HEK293 (cell line): ENCODE measurements at regions not wholly inside any gene's neighbourhood (a gene's known extent, or its start where the extent isn't known, plus 50 kb on each side); places are given as distances from the start of the nearest gene placed in this dataset.

Source experiments
- CTCF ChIA-PET: fragments of 350-600 bp; formaldehyde crosslinking; extraction: SDS; loops from one replicate; lab custom pipeline; 2021; ENCODE audit warnings: antibody characterized with exemption; lab: Yijun Ruan, JAX
- POLR2A ChIA-PET: fragments of 300-600 bp; formaldehyde crosslinking; extraction: SDS; loops from one replicate; lab custom pipeline; 2020; ENCODE audit warnings: antibody characterized with exemption, inconsistent platforms; lab: Yijun Ruan, JAX
- H3K27ac ChIP-seq: fragments of 200-500 bp; sonication (Bioruptor generic); 2 replicates; pipeline ENCODE4 v1.5.1; 2014; ENCODE audit warnings: low read depth, low read length, control low read depth, inconsistent platforms; ENCODE audit errors: extremely low read depth
- H3K36me3 ChIP-seq, 2 experiments: fragments of 200-500 bp in 1 of 2; sonication (Bioruptor generic) in 1 of 2; 1 replicate in 1 of 2; 2 replicates in 1 of 2; pipeline ENCODE4 v1.5.1; 2014 to 2017; ENCODE audit warnings: inconsistent platforms in 2 of 2, low read length in 2 of 2; ENCODE audit not compliant: control insufficient read depth in 2 of 2, insufficient read depth in 1 of 2
- H3K4me1 ChIP-seq: fragments of 200-500 bp; sonication (Bioruptor generic); 2 replicates; pipeline ENCODE4 v1.5.1; 2014; ENCODE audit warnings: mild to moderate bottlenecking, low read length, inconsistent platforms; ENCODE audit not compliant: control insufficient read depth, insufficient read depth
- H3K4me3 ChIP-seq: 2 replicates; pipeline ENCODE4 v1.5.1; 2011; ENCODE audit warnings: low read depth, mild to moderate bottlenecking, control low read depth, low read length, moderate library complexity
- H3K9me3 ChIP-seq: fragments of 200-500 bp; sonication (Bioruptor generic); 2 replicates; pipeline ENCODE4 v1.5.1; 2014; ENCODE audit warnings: low read depth, low read length, inconsistent platforms; ENCODE audit not compliant: control insufficient read depth, insufficient read depth
- GLI4 ChIP-seq: fragments of 450-650 bp; formaldehyde crosslinking; IDR thresholded peaks from 2 replicates; pipeline ENCODE4 v1.5.1; 2016; ENCODE audit warnings: missing biosample characterization, missing genetic modification characterization
- KLF1 ChIP-seq: fragments of 450-650 bp; formaldehyde crosslinking; IDR thresholded peaks from 2 replicates; pipeline ENCODE4 v1.5.1; 2016; ENCODE audit warnings: missing biosample characterization, missing genetic modification characterization
- SALL2 ChIP-seq: fragments of 450-650 bp; formaldehyde crosslinking; IDR thresholded peaks from 2 replicates; pipeline ENCODE4 v1.5.0; 2017; ENCODE audit warnings: missing biosample characterization, mild to moderate bottlenecking, missing genetic modification characterization, borderline replicate concordance
- SCRT1 ChIP-seq: fragments of 450-650 bp; formaldehyde crosslinking; IDR thresholded peaks from 2 replicates; pipeline ENCODE4 v1.5.1; 2016; ENCODE audit warnings: missing biosample characterization, missing genetic modification characterization, borderline replicate concordance
- SP2 ChIP-seq: fragments of 450-650 bp; formaldehyde crosslinking; IDR thresholded peaks from 2 replicates; pipeline ENCODE4 v1.5.1; 2016; ENCODE audit warnings: missing biosample characterization, missing genetic modification characterization
- TCF7L2 ChIP-seq: IDR thresholded peaks from 2 replicates; pipeline ENCODE4 v1.6.1; 2011; ENCODE audit warnings: low read depth, mild to moderate bottlenecking, inconsistent platforms, low read length, moderate library complexity, borderline replicate concordance
- YY1 ChIP-seq: fragments of 450-650 bp; formaldehyde crosslinking; IDR thresholded peaks from 2 replicates; pipeline ENCODE4 v1.5.1; 2018; ENCODE audit warnings: missing biosample characterization, missing genetic modification characterization
- ZFP3 ChIP-seq: fragments of 450-650 bp; formaldehyde crosslinking; IDR thresholded peaks from 2 replicates; pipeline ENCODE4 v1.5.1; 2016; ENCODE audit warnings: low read depth, missing biosample characterization, missing genetic modification characterization
- ZIC2 ChIP-seq: fragments of 450-650 bp; formaldehyde crosslinking; IDR thresholded peaks from 2 replicates; pipeline ENCODE4 v1.5.1; 2016; ENCODE audit warnings: missing biosample characterization, missing genetic modification characterization
- ZNF214 ChIP-seq: fragments of 450-650 bp; formaldehyde crosslinking; IDR thresholded peaks from 2 replicates; pipeline ENCODE4 v1.5.1; 2017; ENCODE audit warnings: missing biosample characterization, mild to moderate bottlenecking, missing genetic modification characterization, borderline replicate concordance
- ZNF555 ChIP-seq: fragments of 450-650 bp; formaldehyde crosslinking; conservative IDR thresholded peaks from 2 replicates; pipeline ENCODE4 v1.5.1; 2017; ENCODE audit warnings: missing biosample characterization, mild to moderate bottlenecking, missing genetic modification characterization, inconsistent platforms
- TF ChIP-seq, protein P1 (sequence below): fragments of 450-650 bp; formaldehyde crosslinking; IDR thresholded peaks from 2 replicates; pipeline ENCODE4 v1.5.1; 2016; ENCODE audit warnings: missing biosample characterization, missing genetic modification characterization, borderline replicate concordance
- TF ChIP-seq, protein P2 (sequence below): fragments of 450-650 bp; formaldehyde crosslinking; IDR thresholded peaks from 2 replicates; pipeline ENCODE4 v1.5.1; 2016; ENCODE audit warnings: missing biosample characterization, missing genetic modification characterization
- TF ChIP-seq, protein P3 (sequence below): fragments of 450-650 bp; IDR thresholded peaks from 2 replicates; pipeline ENCODE4 v1.5.1; 2018; ENCODE audit warnings: missing biosample characterization, mild to moderate bottlenecking, missing genetic modification characterization

DNA sequence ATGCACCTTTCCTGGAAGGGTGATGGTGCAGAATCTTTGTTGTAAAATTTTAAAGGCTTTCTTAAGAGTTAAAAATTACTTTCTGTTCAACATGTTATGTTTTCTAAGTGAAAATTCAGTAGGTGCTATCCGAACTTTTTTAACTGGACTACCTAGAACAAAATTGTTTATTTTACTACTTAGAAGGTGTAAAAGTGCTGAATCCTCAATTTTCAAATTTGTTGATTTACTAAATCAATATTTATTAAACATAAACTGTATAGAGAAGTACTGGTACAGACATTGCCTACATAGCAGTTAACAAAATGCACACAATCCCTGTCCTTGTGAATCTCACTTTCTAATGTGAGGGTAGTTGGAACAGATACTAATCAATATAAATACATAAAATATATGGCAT lies 277.5 kb downstream of the CTH start:
- no peak overlapping the region for H3K27ac ChIP-seq
- H3K36me3 ChIP-seq: no peaks in the 10 kb centered on the region
- CTCF ChIA-PET: no interaction called here
- H3K9me3 ChIP-seq: no peaks in the 10 kb centered on the region
- no peak overlapping the region for H3K4me3 ChIP-seq
- POLR2A ChIA-PET: no interaction called here
- TF ChIP-seq YY1 (tag by site-specific recombination): no peak
- no peak for TF ChIP-seq ZIC2 (tag by site-specific recombination)
- TF ChIP-seq, protein P1, sequence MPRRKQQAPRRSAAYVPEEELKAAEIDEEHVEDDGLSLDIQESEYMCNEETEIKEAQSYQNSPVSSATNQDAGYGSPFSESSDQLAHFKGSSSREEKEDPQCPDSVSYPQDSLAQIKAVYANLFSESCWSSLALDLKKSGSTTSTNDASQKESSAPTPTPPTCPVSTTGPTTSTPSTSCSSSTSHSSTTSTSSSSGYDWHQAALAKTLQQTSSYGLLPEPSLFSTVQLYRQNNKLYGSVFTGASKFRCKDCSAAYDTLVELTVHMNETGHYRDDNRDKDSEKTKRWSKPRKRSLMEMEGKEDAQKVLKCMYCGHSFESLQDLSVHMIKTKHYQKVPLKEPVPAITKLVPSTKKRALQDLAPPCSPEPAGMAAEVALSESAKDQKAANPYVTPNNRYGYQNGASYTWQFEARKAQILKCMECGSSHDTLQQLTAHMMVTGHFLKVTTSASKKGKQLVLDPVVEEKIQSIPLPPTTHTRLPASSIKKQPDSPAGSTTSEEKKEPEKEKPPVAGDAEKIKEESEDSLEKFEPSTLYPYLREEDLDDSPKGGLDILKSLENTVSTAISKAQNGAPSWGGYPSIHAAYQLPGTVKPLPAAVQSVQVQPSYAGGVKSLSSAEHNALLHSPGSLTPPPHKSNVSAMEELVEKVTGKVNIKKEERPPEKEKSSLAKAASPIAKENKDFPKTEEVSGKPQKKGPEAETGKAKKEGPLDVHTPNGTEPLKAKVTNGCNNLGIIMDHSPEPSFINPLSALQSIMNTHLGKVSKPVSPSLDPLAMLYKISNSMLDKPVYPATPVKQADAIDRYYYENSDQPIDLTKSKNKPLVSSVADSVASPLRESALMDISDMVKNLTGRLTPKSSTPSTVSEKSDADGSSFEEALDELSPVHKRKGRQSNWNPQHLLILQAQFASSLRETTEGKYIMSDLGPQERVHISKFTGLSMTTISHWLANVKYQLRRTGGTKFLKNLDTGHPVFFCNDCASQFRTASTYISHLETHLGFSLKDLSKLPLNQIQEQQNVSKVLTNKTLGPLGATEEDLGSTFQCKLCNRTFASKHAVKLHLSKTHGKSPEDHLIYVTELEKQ: no peak
- no peak for TF ChIP-seq ZNF555 (tag by site-specific recombination)
- no peak for TF ChIP-seq KLF1 (tag by site-specific recombination)
- TF ChIP-seq, protein P2, sequence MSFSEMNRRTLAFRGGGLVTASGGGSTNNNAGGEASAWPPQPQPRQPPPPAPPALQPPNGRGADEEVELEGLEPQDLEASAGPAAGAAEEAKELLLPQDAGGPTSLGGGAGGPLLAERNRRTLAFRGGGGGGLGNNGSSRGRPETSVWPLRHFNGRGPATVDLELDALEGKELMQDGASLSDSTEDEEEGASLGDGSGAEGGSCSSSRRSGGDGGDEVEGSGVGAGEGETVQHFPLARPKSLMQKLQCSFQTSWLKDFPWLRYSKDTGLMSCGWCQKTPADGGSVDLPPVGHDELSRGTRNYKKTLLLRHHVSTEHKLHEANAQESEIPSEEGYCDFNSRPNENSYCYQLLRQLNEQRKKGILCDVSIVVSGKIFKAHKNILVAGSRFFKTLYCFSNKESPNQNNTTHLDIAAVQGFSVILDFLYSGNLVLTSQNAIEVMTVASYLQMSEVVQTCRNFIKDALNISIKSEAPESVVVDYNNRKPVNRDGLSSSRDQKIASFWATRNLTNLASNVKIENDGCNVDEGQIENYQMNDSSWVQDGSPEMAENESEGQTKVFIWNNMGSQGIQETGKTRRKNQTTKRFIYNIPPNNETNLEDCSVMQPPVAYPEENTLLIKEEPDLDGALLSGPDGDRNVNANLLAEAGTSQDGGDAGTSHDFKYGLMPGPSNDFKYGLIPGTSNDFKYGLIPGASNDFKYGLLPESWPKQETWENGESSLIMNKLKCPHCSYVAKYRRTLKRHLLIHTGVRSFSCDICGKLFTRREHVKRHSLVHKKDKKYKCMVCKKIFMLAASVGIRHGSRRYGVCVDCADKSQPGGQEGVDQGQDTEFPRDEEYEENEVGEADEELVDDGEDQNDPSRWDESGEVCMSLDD (tag by site-specific recombination): no peak
- no peak for TF ChIP-seq SCRT1 (tag by site-specific recombination)
- TF ChIP-seq, protein P3, sequence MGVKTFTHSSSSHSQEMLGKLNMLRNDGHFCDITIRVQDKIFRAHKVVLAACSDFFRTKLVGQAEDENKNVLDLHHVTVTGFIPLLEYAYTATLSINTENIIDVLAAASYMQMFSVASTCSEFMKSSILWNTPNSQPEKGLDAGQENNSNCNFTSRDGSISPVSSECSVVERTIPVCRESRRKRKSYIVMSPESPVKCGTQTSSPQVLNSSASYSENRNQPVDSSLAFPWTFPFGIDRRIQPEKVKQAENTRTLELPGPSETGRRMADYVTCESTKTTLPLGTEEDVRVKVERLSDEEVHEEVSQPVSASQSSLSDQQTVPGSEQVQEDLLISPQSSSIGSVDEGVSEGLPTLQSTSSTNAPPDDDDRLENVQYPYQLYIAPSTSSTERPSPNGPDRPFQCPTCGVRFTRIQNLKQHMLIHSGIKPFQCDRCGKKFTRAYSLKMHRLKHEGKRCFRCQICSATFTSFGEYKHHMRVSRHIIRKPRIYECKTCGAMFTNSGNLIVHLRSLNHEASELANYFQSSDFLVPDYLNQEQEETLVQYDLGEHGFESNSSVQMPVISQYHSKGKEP (tag by site-specific recombination): no peak
- no peak for TF ChIP-seq ZNF214 (tag by site-specific recombination)
- TF ChIP-seq SALL2 (tag by site-specific recombination): no peak
- no peak for TF ChIP-seq ZFP3
- TF ChIP-seq TCF7L2: no peak
- no peaks in the 10 kb centered on the region for H3K4me1 ChIP-seq

DNA sequence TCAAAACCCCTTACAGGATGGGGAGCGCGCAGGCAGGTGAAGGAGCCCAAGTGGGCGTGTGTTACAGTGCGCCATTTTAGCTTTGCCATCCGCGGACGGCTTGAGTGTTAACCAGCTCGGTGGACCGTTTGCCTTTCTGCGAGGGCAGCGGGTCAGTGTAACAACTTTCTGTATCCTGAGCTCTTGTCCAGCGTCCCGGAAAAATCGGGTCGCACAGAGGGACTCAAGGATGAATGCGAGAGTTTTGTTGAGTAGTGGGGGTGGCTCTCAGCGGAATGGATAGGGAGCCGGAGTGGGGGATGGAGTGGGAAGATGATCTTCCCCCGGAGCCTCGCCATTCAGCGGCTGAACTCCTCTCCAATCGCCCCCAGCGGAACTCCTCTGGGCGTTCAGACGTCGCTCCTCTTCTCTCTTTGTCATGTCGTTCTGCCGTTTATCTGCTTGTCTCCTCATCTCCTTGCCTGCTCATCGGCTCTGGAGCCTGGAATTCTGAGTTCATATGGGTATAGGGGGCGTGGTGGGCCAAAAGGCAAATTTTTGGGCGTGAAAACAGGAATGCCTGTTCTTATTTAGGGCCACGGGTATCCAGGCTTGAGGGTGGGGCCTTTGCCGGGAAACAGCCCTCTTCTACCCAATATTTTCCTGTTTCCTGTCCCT lies 295.4 kb downstream of the CTH start:
- H3K27ac ChIP-seq: no peak overlapping the region
- TF ChIP-seq GLI4 (tag by site-specific recombination): no peak
- TF ChIP-seq SP2 (tag by site-specific recombination): no peak
- H3K4me1 ChIP-seq: no peaks in the 10 kb centered on the region
- H3K4me3 ChIP-seq: no peak overlapping the region
- CTCF ChIA-PET: interaction anchor here (1.2 kb wide), 1 partner anchor 22 kb away, joined by 4 read pairs; no protein-coding TSS in a partner anchor
- POLR2A ChIA-PET: no interaction called here
- no peaks in the 10 kb centered on the region for H3K36me3 ChIP-seq
- no peaks in the 10 kb centered on the region for H3K9me3 ChIP-seq
